SJSA1 (cell line): ENCODE measurements at regions not wholly inside any gene's neighbourhood (a gene's known extent, or its start where the extent isn't known, plus 50 kb on each side); places are given as distances from the start of the nearest gene placed in this dataset.
A peak's percentile ranks its signal among the peaks of the same experiment; 100 is the strongest.

ENCODE experiments used
- DNase-seq, 2 experiments: peaks; one replicate each; pipeline ENCODE4 v3.0.0-alpha.2; 2015 to 2020; ENCODE audit warnings: low spot score in 2 of 2, low read depth in 1 of 2
- H3K27ac ChIP-seq: fragments of 250-450 bp; sonication (Bioruptor Pico); 2 replicates; pipeline ENCODE4 v1.5.1; 2020; ENCODE audit warnings: mild to moderate bottlenecking, moderate library complexity
- H3K27me3 ChIP-seq: fragments of 250-450 bp; sonication (Bioruptor Pico); replicated peaks from 2 replicates; pipeline ENCODE4 v1.5.1; 2020; ENCODE audit warnings: mild to moderate bottlenecking, moderate library complexity
- H3K36me3 ChIP-seq: fragments of 250-450 bp; sonication (Bioruptor Pico); 2 replicates; pipeline ENCODE4 v1.5.1; 2020; ENCODE audit warnings: mild to moderate bottlenecking
- H3K4me1 ChIP-seq: fragments of 250-450 bp; sonication (Bioruptor Pico); replicated peaks from 2 replicates; pipeline ENCODE4 v1.6.1; 2021; ENCODE audit warnings: mild to moderate bottlenecking
- H3K4me3 ChIP-seq: fragments of 250-450 bp; sonication (Bioruptor Pico); 2 replicates; pipeline ENCODE4 v1.5.1; 2020; ENCODE audit warnings: mild to moderate bottlenecking
- H3K9me3 ChIP-seq: fragments of 250-450 bp; sonication (Bioruptor Pico); replicated peaks from 2 replicates; pipeline ENCODE4 v1.5.1; 2020; ENCODE audit warnings: mild to moderate bottlenecking

GRCh38 chr4:149870008-149870407 is 54.4 kb upstream of the IQCM start:
- Histone ChIP-seq H3K36me3 (no peaks in the 10 kb centered on the region), H3K4me3 (no peak overlapping the region), H3K4me1 (no peaks in the 10 kb centered on the region), H3K27me3 (no peaks in the 10 kb centered on the region), H3K27ac (no peak overlapping the region), H3K9me3 (no peaks in the 10 kb centered on the region)
- DNase-seq: no peak

- Histone ChIP-seq H3K27me3 (no peaks in the 10 kb centered on the region), H3K4me3 (no peak overlapping the region), H3K36me3 (no peaks in the 10 kb centered on the region), H3K4me1 (peaks cover 18% of the 10 kb centered on the region), H3K27ac (no peak overlapping the region), H3K9me3 (no peaks in the 10 kb centered on the region)
- DNase-seq: no peak
Observed at GRCh38 chr4:149881744-149882143, 66.1 kb upstream of the IQCM start.

- Histone ChIP-seq H3K4me1 (peaks cover 23% of the 10 kb centered on the region), H3K36me3 (no peaks in the 10 kb centered on the region), H3K9me3 (no peaks in the 10 kb centered on the region), H3K27me3 (no peaks in the 10 kb centered on the region), H3K4me3 (no peak overlapping the region), H3K27ac (no peak overlapping the region)
- DNase-seq: no peak
Observed at GRCh38 chr4:149882251-149882650, 66.6 kb upstream of the IQCM start.

GRCh38 chr4:149884046-149884445 is 68.4 kb upstream of the IQCM start:
- H3K4me3 ChIP-seq: no peak overlapping the region
- no peak overlapping the region for H3K27ac ChIP-seq
- DNase-seq: no peak

GRCh38 chr4:149884529-149885181 is 69.0 kb upstream of the IQCM start:
- H3K9me3 ChIP-seq: no peaks in the 10 kb centered on the region
- H3K27me3 ChIP-seq: no peaks in the 10 kb centered on the region
- DNase-seq: no peak
- no peaks in the 10 kb centered on the region for H3K36me3 ChIP-seq
- peaks cover 23% of the 10 kb centered on the region for H3K4me1 ChIP-seq
- no peak overlapping the region for H3K4me3 ChIP-seq
- H3K27ac ChIP-seq: no peak overlapping the region

More at GRCh38 chr4:149884046-149884445, 68.4 kb upstream of the IQCM start:
- peaks cover 23% of the 10 kb centered on the region for H3K4me1 ChIP-seq
- H3K27me3 ChIP-seq: no peaks in the 10 kb centered on the region
- H3K9me3 ChIP-seq: no peaks in the 10 kb centered on the region
- no peaks in the 10 kb centered on the region for H3K36me3 ChIP-seq

- Histone ChIP-seq H3K9me3 (no peaks in the 10 kb centered on the region), H3K4me3 (no peak overlapping the region), H3K36me3 (no peaks in the 10 kb centered on the region), H3K27me3 (no peaks in the 10 kb centered on the region), H3K4me1 (peaks cover 26% of the 10 kb centered on the region), H3K27ac (peak overlapping the region; percentile 19)
- peak in 1 of 2 experiments; percentile 53 for DNase-seq
Observed at GRCh38 chr4:149885896-149886295, 70.3 kb upstream of the IQCM start.

GRCh38 chr4:149886786-149887490 is 71.3 kb upstream of the IQCM start:
- no peak overlapping the region for H3K4me3 ChIP-seq
- peaks cover 37% of the 10 kb centered on the region for H3K4me1 ChIP-seq
- no peak for DNase-seq

GRCh38 chr4:149889991-149890390 is 74.3 kb upstream of the IQCM start:
- Histone ChIP-seq H3K9me3 (no peaks in the 10 kb centered on the region), H3K27ac (no peak overlapping the region), H3K27me3 (no peaks in the 10 kb centered on the region), H3K4me3 (no peak overlapping the region), H3K36me3 (no peaks in the 10 kb centered on the region), H3K4me1 (peaks cover 40% of the 10 kb centered on the region)
- no peak for DNase-seq

More at GRCh38 chr4:149886786-149887490, 71.3 kb upstream of the IQCM start:
- peak overlapping the region; percentile 19; the same call in 1 of the 2 replicates for H3K27ac ChIP-seq
- no peaks in the 10 kb centered on the region for H3K27me3 ChIP-seq
- H3K9me3 ChIP-seq: no peaks in the 10 kb centered on the region
- no peaks in the 10 kb centered on the region for H3K36me3 ChIP-seq

- H3K27me3 ChIP-seq: no peaks in the 10 kb centered on the region
- no peak overlapping the region for H3K4me3 ChIP-seq
- no peak overlapping the region for H3K27ac ChIP-seq
- H3K4me1 ChIP-seq: peaks cover 35% of the 10 kb centered on the region
- no peaks in the 10 kb centered on the region for H3K9me3 ChIP-seq
- no peak for DNase-seq
- no peaks in the 10 kb centered on the region for H3K36me3 ChIP-seq
Observed at GRCh38 chr4:149890531-149890930, 74.9 kb upstream of the IQCM start.

- Histone ChIP-seq H3K27me3 (no peaks in the 10 kb centered on the region), H3K27ac (peak overlapping the region; percentile 14; the same call in 1 of the 2 replicates), H3K9me3 (no peaks in the 10 kb centered on the region), H3K4me3 (no peak overlapping the region), H3K36me3 (no peaks in the 10 kb centered on the region), H3K4me1 (peaks cover 26% of the 10 kb centered on the region)
- DNase-seq: peak in 1 of 2 experiments; percentile 46
Observed at GRCh38 chr4:149891426-149891825, 75.8 kb upstream of the IQCM start.

GRCh38 chr4:149896432-149896831 is 80.8 kb upstream of the IQCM start:
- peaks cover 9% of the 10 kb centered on the region for H3K4me1 ChIP-seq
- no peak overlapping the region for H3K4me3 ChIP-seq
- DNase-seq: peak in 1 of 2 experiments; percentile 29
- H3K27ac ChIP-seq: no peak overlapping the region
- no peaks in the 10 kb centered on the region for H3K9me3 ChIP-seq
- H3K36me3 ChIP-seq: no peaks in the 10 kb centered on the region
- H3K27me3 ChIP-seq: no peaks in the 10 kb centered on the region; the same call in 1 of the 2 replicates

GRCh38 chr4:149897783-149898182 is 82.1 kb upstream of the IQCM start:
- DNase-seq: no peak
- H3K4me3 ChIP-seq: no peak overlapping the region
- H3K9me3 ChIP-seq: no peaks in the 10 kb centered on the region
- H3K27me3 ChIP-seq: no peaks in the 10 kb centered on the region; the same call in 1 of the 2 replicates
- no peaks in the 10 kb centered on the region for H3K4me1 ChIP-seq
- H3K27ac ChIP-seq: no peak overlapping the region
- H3K36me3 ChIP-seq: no peaks in the 10 kb centered on the region

- no peak overlapping the region for H3K27ac ChIP-seq
- H3K27me3 ChIP-seq: no peaks in the 10 kb centered on the region; the same call in 1 of the 2 replicates
Observed at GRCh38 chr4:149901128-149901527, 85.5 kb upstream of the IQCM start.

GRCh38 chr4:149902242-149902641 is 86.6 kb upstream of the IQCM start:
- H3K9me3 ChIP-seq: no peaks in the 10 kb centered on the region
- no peaks in the 10 kb centered on the region for H3K36me3 ChIP-seq
- no peak for DNase-seq
- H3K27ac ChIP-seq: no peak overlapping the region
- H3K27me3 ChIP-seq: no peaks in the 10 kb centered on the region; the same call in 1 of the 2 replicates
- no peak overlapping the region for H3K4me3 ChIP-seq
- H3K4me1 ChIP-seq: no peaks in the 10 kb centered on the region

More at GRCh38 chr4:149901128-149901527, 85.5 kb upstream of the IQCM start:
- Histone ChIP-seq H3K4me3 (no peak overlapping the region), H3K9me3 (no peaks in the 10 kb centered on the region), H3K4me1 (no peaks in the 10 kb centered on the region), H3K36me3 (no peaks in the 10 kb centered on the region)
- DNase-seq: no peak
